ENCODE measurements at regions not wholly inside any gene's neighbourhood (a gene's known extent, or its start where the extent isn't known, plus 50 kb on each side); places are given as distances from the start of the nearest gene placed in this dataset.

GRCh38 chr16:82236415-82236814 lies 66.4 kb upstream of the MPHOSPH6 start:
- H4K20me1 ChIP-seq (replicated peaks; ENCODE audit: control insufficient read depth, extremely low read depth, insufficient read depth, low read length), result no peaks in the 10 kb centered on the region
- DNase-seq (ENCODE audit: low read depth, low spot score) (no peak), FAIRE-seq (no peak)
- peaks cover 4 to 9% of the 10 kb centered on the region in 2 experiments for H3K27me3 ChIP-seq (ENCODE audit: control insufficient read depth in 2 of 2, insufficient read depth in 2 of 2, low read length in 2 of 2)
- no peaks in the 10 kb centered on the region for H3K9me1 ChIP-seq (replicated peaks; ENCODE audit: control insufficient read depth, extremely low read depth, insufficient read depth, low read length)
- H3K9ac ChIP-seq (replicated peaks; ENCODE audit: extremely low read depth, insufficient read depth, low read length), result no peak overlapping the region
- ChIA-PET POLR2A (no interaction called here), CTCF (interaction anchor here (0.8 to 0.9 kb wide), 2 partner anchors 10 to 220 kb away, joined by 3 read pairs; no protein-coding TSS in a partner anchor)
- intact Hi-C loops (cut with micrococcal nuclease), result no loop called here
- H3K4me2 ChIP-seq (ENCODE audit: insufficient read depth, low read length), result no peak overlapping the region
- H3K4me1 ChIP-seq (ENCODE audit: control insufficient read depth, extremely low read depth, insufficient read depth, low read length), result no peaks in the 10 kb centered on the region
- no peak overlapping the region for H3K4me3 ChIP-seq (replicated peaks in 1 of 3; ENCODE audit: insufficient read depth in 1 of 3, low read depth in 1 of 3, low read length in 3 of 3)
- no peaks in the 10 kb centered on the region for H3K79me2 ChIP-seq (ENCODE audit: control insufficient read depth, insufficient read depth, low read length)
- no peaks in the 10 kb centered on the region for H3K36me3 ChIP-seq (ENCODE audit: control insufficient read depth in 2 of 2, extremely low read depth in 1 of 2, insufficient read depth in 2 of 2, low read length in 2 of 2)
- TF ChIP-seq GATA2 (IDR thresholded peaks at IDR 0.05; ENCODE audit: insufficient read depth, insufficient read length, low read depth, low read length), result no peak
- no peak for TF ChIP-seq FOS (IDR thresholded peaks at IDR 0.05; ENCODE audit: borderline replicate concordance, insufficient read depth, low read length)
- TF ChIP-seq CTCF (IDR thresholded peaks at IDR 0.05; ENCODE audit: extremely low read depth in 1 of 2, insufficient read depth in 1 of 2, low read depth in 1 of 2, low read length in 2 of 2), result no peak
- TF ChIP-seq MAX (IDR thresholded peaks at IDR 0.05; ENCODE audit: insufficient read depth, insufficient read length), result no peak
- no peak for TF ChIP-seq POLR2A (IDR thresholded peaks at IDR 0.05; ENCODE audit: low read depth, low read length)
- TF ChIP-seq MYC (IDR thresholded peaks at IDR 0.05; ENCODE audit: low read depth, low read length), result no peak
- TF ChIP-seq EZH2 (IDR thresholded peaks at IDR 0.05; ENCODE audit: borderline replicate concordance, low read depth, low read length, severe bottlenecking), result no peak
- no peak for TF ChIP-seq JUN (IDR thresholded peaks at IDR 0.05; ENCODE audit: borderline replicate concordance, insufficient read depth, insufficient read length, low read depth)
- no peak for TF ChIP-seq POLR2AphosphoS5 (IDR thresholded peaks at IDR 0.05; ENCODE audit: insufficient read depth, low read depth, low read length)
- BruUV-seq (replicated peaks), result no TSS peak
- no peaks in the 10 kb centered on the region for H3K9me3 ChIP-seq (replicated peaks; ENCODE audit: control insufficient read depth, insufficient read depth, low read length)
- H2AFZ ChIP-seq (ENCODE audit: low read depth, low read length), result no peak overlapping the region
- dilution Hi-C loops (cut with MboI; ENCODE audit: extremely low pct_ligation_motif_present, low sequenced_read_pairs), result no loop called here
- H3K27ac ChIP-seq (ENCODE audit: insufficient read depth, low read depth, low read length), result no peak overlapping the region

Measured in endothelial cell of umbilical vein (primary cell).